H1 (cell line): ENCODE measurements at regions not wholly inside any gene's neighbourhood (a gene's known extent, or its start where the extent isn't known, plus 50 kb on each side); places are given as distances from the start of the nearest gene placed in this dataset.

ENCODE experiments used
- CTCF ChIA-PET: fragments of 300-600 bp; sonication (Branson Sonifier 250); formaldehyde crosslinking; loops from one replicate; lab custom pipeline; 2021; ENCODE audit not compliant: partially characterized antibody; lab: Charles Lee
- POLR2A ChIA-PET: fragments of 300-600 bp; sonication (Branson Sonifier 250); formaldehyde crosslinking; loops from one replicate; lab custom pipeline; 2021; ENCODE audit warnings: inconsistent platforms; ENCODE audit not compliant: partially characterized antibody; lab: Charles Lee
- DNase-seq, 2 experiments: peaks; one replicate each; pipeline versions ENCODE4 v3.0.0 to v3.0.0-alpha.2; 2010 to 2022; ENCODE audit warnings: low spot score in 2 of 2, low read depth in 1 of 2, mixed read lengths in 1 of 2
- FAIRE-seq: peaks from 2 replicates; lab custom pipeline; 2011; peaks lifted over from hg19 to GRCh38; lab: Jason Lieb, UNC
- H2AFZ ChIP-seq: 2 replicates; pipeline ENCODE4 v1.8.1; 2012; ENCODE audit warnings: low read length, inconsistent platforms
- H2AK5ac ChIP-seq: 2 replicates; pipeline ENCODE4 v1.6.1; 2013; ENCODE audit warnings: low read depth, low read length
- H2BK120ac ChIP-seq: replicated peaks from 2 replicates; pipeline ENCODE3; 2013; ENCODE audit warnings: low read depth, low read length, inconsistent platforms
- H2BK12ac ChIP-seq: 2 replicates; pipeline ENCODE4 v1.6.1; 2013; ENCODE audit warnings: low read depth, low read length
- H2BK15ac ChIP-seq: 2 replicates; pipeline ENCODE4 v1.6.1; 2013; ENCODE audit warnings: low read length
- H2BK20ac ChIP-seq: 2 replicates; pipeline ENCODE4 v1.6.1; 2013; ENCODE audit warnings: low read length
- H2BK5ac ChIP-seq: 2 replicates; pipeline ENCODE4 v1.6.1; 2013; ENCODE audit warnings: low read depth, low read length
- H3K14ac ChIP-seq: 2 replicates; pipeline ENCODE4 v1.6.1; 2013; ENCODE audit warnings: inconsistent platforms; ENCODE audit not compliant: insufficient read length
- H3K18ac ChIP-seq: 2 replicates; pipeline ENCODE4 v1.6.1; 2013; ENCODE audit warnings: low read length; ENCODE audit errors: extremely low read depth
- H3K23ac ChIP-seq: 2 replicates; pipeline ENCODE4 v1.6.1; 2013; ENCODE audit warnings: inconsistent platforms; ENCODE audit not compliant: insufficient read length
- H3K23me2 ChIP-seq: 2 replicates; pipeline ENCODE4 v1.6.1; 2013; ENCODE audit warnings: low read depth, low read length
- H3K27ac ChIP-seq: 2 replicates; pipeline ENCODE4 v1.6.1; 2011; ENCODE audit warnings: low read depth, low read length, inconsistent platforms
- H3K27me3 ChIP-seq, 4 experiments: replicated peaks in 1 of 4; 1 replicate in 1 of 4; 2 replicates in 3 of 4; pipeline versions ENCODE4 v1.6.1 to v1.8.1; 2011 to 2013; ENCODE audit warnings: low read length in 3 of 4, mild to moderate bottlenecking in 3 of 4, inconsistent platforms in 2 of 4, mixed read lengths in 2 of 4, moderate library complexity in 1 of 4; ENCODE audit not compliant: control insufficient read depth in 3 of 4, insufficient read depth in 3 of 4; ENCODE audit errors: extremely low read depth in 1 of 4
- H3K36me3 ChIP-seq, 4 experiments: 2 replicates each; pipeline versions ENCODE4 v1.6.1 to v1.8.1; 2011 to 2013; ENCODE audit warnings: mild to moderate bottlenecking in 4 of 4, low read length in 3 of 4, moderate library complexity in 2 of 4, control low read depth in 1 of 4, inconsistent platforms in 1 of 4; ENCODE audit not compliant: insufficient read depth in 4 of 4, control insufficient read depth in 2 of 4
- H3K4ac ChIP-seq: replicated peaks from 2 replicates; pipeline ENCODE3; 2013; ENCODE audit warnings: low read length, low read depth, mixed read lengths, inconsistent platforms; ENCODE audit not compliant: insufficient read length
- H3K4me1 ChIP-seq, 4 experiments: replicated peaks in 1 of 4; 1 replicate in 1 of 4; 2 replicates in 3 of 4; pipeline versions ENCODE4 v1.6.1 to v1.8.1; 2011 to 2013; ENCODE audit warnings: low read length in 3 of 4, inconsistent platforms in 2 of 4, mixed read lengths in 1 of 4; ENCODE audit not compliant: insufficient read depth in 4 of 4, control insufficient read depth in 3 of 4
- H3K4me2 ChIP-seq, 2 experiments: 2 replicates each; pipeline versions ENCODE4 v1.6.1 to v1.8.1; 2011 to 2013; ENCODE audit warnings: low read depth in 2 of 2, low read length in 2 of 2, control low read depth in 1 of 2, inconsistent platforms in 1 of 2, mild to moderate bottlenecking in 1 of 2; ENCODE audit not compliant: insufficient read depth in 1 of 2
- H3K4me3 ChIP-seq, 4 experiments: fragments of 200-600, 300-600 bp in 1 of 4; sonication (generic), shearing (Covaris generic), sonication (Bioruptor Twin) in 1 of 4; 2 replicates each; pipeline versions ENCODE4 v1.5.1 to v1.8.1; 2011 to 2016; ENCODE audit warnings: low read length in 4 of 4, low read depth in 3 of 4, control low read depth in 2 of 4, inconsistent platforms in 2 of 4, mild to moderate bottlenecking in 2 of 4, mixed read lengths in 1 of 4, moderate library complexity in 1 of 4; ENCODE audit not compliant: insufficient read depth in 2 of 4; ENCODE audit errors: extremely low read depth in 1 of 4
- H3K56ac ChIP-seq: replicated peaks from 2 replicates; pipeline ENCODE3; 2013; ENCODE audit warnings: low read depth, mild to moderate bottlenecking, mixed read lengths, low read length, inconsistent platforms; ENCODE audit not compliant: insufficient read length
- H3K79me1 ChIP-seq: 2 replicates; pipeline ENCODE4 v1.6.1; 2013; ENCODE audit warnings: low read depth, low read length, control low read depth
- H3K79me2 ChIP-seq, 2 experiments: 2 replicates each; pipeline versions ENCODE4 v1.6.1 to v1.8.1; 2012 to 2013; ENCODE audit warnings: low read length in 2 of 2, mild to moderate bottlenecking in 2 of 2, inconsistent platforms in 1 of 2; ENCODE audit not compliant: insufficient read depth in 2 of 2, control insufficient read depth in 1 of 2
- H3K9ac ChIP-seq, 4 experiments: replicated peaks in 1 of 4; 1 replicate in 1 of 4; 2 replicates in 3 of 4; pipeline versions ENCODE4 v1.6.1 to v1.8.1; 2011 to 2013; ENCODE audit warnings: low read depth in 3 of 4, low read length in 3 of 4, control low read depth in 2 of 4, mild to moderate bottlenecking in 2 of 4, moderate library complexity in 2 of 4, inconsistent platforms in 1 of 4; ENCODE audit errors: extremely low read depth in 1 of 4
- H3K9me3 ChIP-seq, 2 experiments: 2 replicates each; pipeline versions ENCODE4 v1.6.1 to v1.8.1; 2012 to 2013; ENCODE audit warnings: mild to moderate bottlenecking in 2 of 2, moderate library complexity in 2 of 2, control low read depth in 1 of 2, inconsistent platforms in 1 of 2, low read depth in 1 of 2, low read length in 1 of 2, mixed read lengths in 1 of 2; ENCODE audit not compliant: insufficient read depth in 2 of 2
- H4K20me1 ChIP-seq, 2 experiments: replicated peaks in 1 of 2; 2 replicates each; pipeline versions ENCODE3 to v1.8.1; 2011 to 2013; ENCODE audit warnings: inconsistent platforms in 2 of 2, low read length in 2 of 2, mild to moderate bottlenecking in 1 of 2; ENCODE audit not compliant: insufficient read depth in 2 of 2, control insufficient read depth in 1 of 2
- H4K5ac ChIP-seq: 2 replicates; pipeline ENCODE4 v1.6.1; 2013; ENCODE audit warnings: low read length, low read depth, mixed read lengths, inconsistent platforms; ENCODE audit not compliant: insufficient read length
- H4K8ac ChIP-seq: 2 replicates; pipeline ENCODE4 v1.8.0; 2013; ENCODE audit warnings: mild to moderate bottlenecking, moderate library complexity, low read length, inconsistent platforms; ENCODE audit not compliant: insufficient read depth; ENCODE audit errors: extremely low read depth
- H4K91ac ChIP-seq: replicated peaks from 2 replicates; pipeline ENCODE3; 2013; ENCODE audit warnings: low read length, mixed read lengths, inconsistent platforms; ENCODE audit not compliant: insufficient read length
- CBX5 ChIP-seq: fragments of 300-800, 300-1000 bp; sonication (generic); IDR thresholded peaks from 2 replicates; pipeline ENCODE4 v1.7.1; 2016; ENCODE audit warnings: antibody characterized with exemption, low read length, low read depth
- CREB1 ChIP-seq: IDR thresholded peaks from 2 replicates; pipeline ENCODE4 v1.6.1; 2012; ENCODE audit warnings: inconsistent platforms
- EGR1 ChIP-seq: IDR thresholded peaks from 2 replicates; pipeline ENCODE4 v1.6.1; 2011; ENCODE audit warnings: low read depth, low read length, borderline replicate concordance
- JUN ChIP-seq: IDR thresholded peaks from 2 replicates; pipeline ENCODE4 v1.6.1; 2011; ENCODE audit warnings: low read depth, mild to moderate bottlenecking, improper control_type of control experiment, low read length
- POLR2A ChIP-seq, 2 experiments: IDR thresholded peaks; 1 replicate in 1 of 2; 2 replicates in 1 of 2; pipeline ENCODE4 v1.6.1; 2011; ENCODE audit warnings: low read depth in 2 of 2, low read length in 2 of 2, mild to moderate bottlenecking in 2 of 2; ENCODE audit errors: control extremely low read depth in 1 of 2
- POLR2AphosphoS5 ChIP-seq: IDR thresholded peaks from 2 replicates; pipeline ENCODE4 v1.6.1; 2011; ENCODE audit warnings: low read depth, low read length
- POU5F1 ChIP-seq: IDR thresholded peaks from 2 replicates; pipeline ENCODE4 v1.6.1; 2011; ENCODE audit warnings: low read depth, mild to moderate bottlenecking, low read length, moderate library complexity
- RAD21 ChIP-seq, 2 experiments: IDR thresholded peaks in 1 of 2; conservative IDR thresholded peaks in 1 of 2; 2 replicates each; pipeline ENCODE4 v1.6.1; 2011; ENCODE audit warnings: low read depth in 2 of 2, low read length in 2 of 2, improper control_type of control experiment in 1 of 2, inconsistent platforms in 1 of 2, mild to moderate bottlenecking in 1 of 2, moderate library complexity in 1 of 2
- SAP30 ChIP-seq: fragments of 300-600 bp; sonication (generic); IDR thresholded peaks from 2 replicates; pipeline ENCODE4 v1.7.1; 2012; ENCODE audit warnings: low read length, moderate library complexity, mild to moderate bottlenecking, inconsistent platforms; ENCODE audit not compliant: insufficient read depth, insufficient replicate concordance
- SP1 ChIP-seq: IDR thresholded peaks from 2 replicates; pipeline ENCODE4 v1.6.1; 2011; ENCODE audit warnings: low read depth, low read length
- SP2 ChIP-seq: IDR thresholded peaks from 2 replicates; pipeline ENCODE4 v1.6.1; 2012; ENCODE audit warnings: mild to moderate bottlenecking, low read length, inconsistent platforms
- SP4 ChIP-seq: IDR thresholded peaks from 2 replicates; pipeline ENCODE4 v1.6.1; 2012; ENCODE audit warnings: low read length, inconsistent platforms
- WGBS, 2 experiments: shearing (Covaris generic) in 1 of 2; methylation state at CpG; one replicate each; pipeline versions ENCODE4 v1.1.6 to v1.1.7; 2013 to 2015; ENCODE audit warnings: low lambda C conversion rate in 2 of 2, mixed read lengths in 2 of 2, inconsistent platforms in 1 of 2, low coverage in 1 of 2, missing lambda C conversion rate in 1 of 2; ENCODE audit not compliant: insufficient replicate concordance in 2 of 2, insufficient coverage in 1 of 2, insufficient read length in 1 of 2; ENCODE audit errors: extremely low coverage in 1 of 2, missing lambda C conversion rate in 1 of 2; 5-methylcytosine and 5-hydroxymethylcytosine counted together
- TF ChIP-seq, protein P1 (sequence below): IDR thresholded peaks from 2 replicates; pipeline ENCODE4 v1.6.1; 2012; ENCODE audit warnings: low read length, inconsistent platforms
- TF ChIP-seq, protein P2 (sequence below): IDR thresholded peaks from 2 replicates; pipeline ENCODE4 v1.6.1; 2012; ENCODE audit warnings: inconsistent platforms

- Histone ChIP-seq H3K4ac (no peak overlapping the region), H3K36me3 (no peaks in the 10 kb centered on the region), H4K20me1 (no peaks in the 10 kb centered on the region), H3K4me3 (no peak overlapping the region), H3K27ac (no peak overlapping the region), H3K79me1 (no peaks in the 10 kb centered on the region), H4K91ac (no peak overlapping the region), H2BK5ac (no peak overlapping the region), H3K4me2 (no peak overlapping the region), H3K27me3 (no peaks in the 10 kb centered on the region), H3K56ac (no peak overlapping the region), H2AK5ac (no peak overlapping the region), H2BK15ac (no peak overlapping the region), H4K5ac (no peak overlapping the region), H2BK12ac (no peak overlapping the region), H3K23ac (no peak overlapping the region), H2BK20ac (no peak overlapping the region), H3K14ac (no peak overlapping the region), H2BK120ac (no peak overlapping the region), H3K23me2 (no peaks in the 10 kb centered on the region), H3K9ac (no peak overlapping the region), H3K79me2 (no peaks in the 10 kb centered on the region), H4K8ac (no peak overlapping the region), H2AFZ (no peak overlapping the region), H3K18ac (no peak overlapping the region), H3K9me3 (no peaks in the 10 kb centered on the region), H3K4me1 (no peaks in the 10 kb centered on the region)
- ChIA-PET CTCF (interaction anchor here (4.7 kb wide), 1 partner anchor 12 kb away, joined by 20 read pairs; no protein-coding TSS in a partner anchor), POLR2A (no interaction called here)
- FAIRE-seq (no peak), DNase-seq (no peak)
- 77% methylated on average over 1 of the region's 1 CpG; no CpG with 5 or more reads in 1 of the 2 experiments for WGBS, 2 experiments
- no peak for TF ChIP-seq CBX5
- no peak for TF ChIP-seq POLR2AphosphoS5
- TF ChIP-seq, protein P1, sequence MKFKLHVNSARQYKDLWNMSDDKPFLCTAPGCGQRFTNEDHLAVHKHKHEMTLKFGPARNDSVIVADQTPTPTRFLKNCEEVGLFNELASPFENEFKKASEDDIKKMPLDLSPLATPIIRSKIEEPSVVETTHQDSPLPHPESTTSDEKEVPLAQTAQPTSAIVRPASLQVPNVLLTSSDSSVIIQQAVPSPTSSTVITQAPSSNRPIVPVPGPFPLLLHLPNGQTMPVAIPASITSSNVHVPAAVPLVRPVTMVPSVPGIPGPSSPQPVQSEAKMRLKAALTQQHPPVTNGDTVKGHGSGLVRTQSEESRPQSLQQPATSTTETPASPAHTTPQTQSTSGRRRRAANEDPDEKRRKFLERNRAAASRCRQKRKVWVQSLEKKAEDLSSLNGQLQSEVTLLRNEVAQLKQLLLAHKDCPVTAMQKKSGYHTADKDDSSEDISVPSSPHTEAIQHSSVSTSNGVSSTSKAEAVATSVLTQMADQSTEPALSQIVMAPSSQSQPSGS = no peak
- no peak for TF ChIP-seq SP4
- TF ChIP-seq POU5F1 = no peak
- TF ChIP-seq POLR2A (IDR thresholded peaks at IDR 0.05; ENCODE audit: control extremely low read depth in 1 of 2, low read depth in 2 of 2, low read length in 2 of 2) = no peak
- TF ChIP-seq SAP30 = no peak
- TF ChIP-seq, protein P2, sequence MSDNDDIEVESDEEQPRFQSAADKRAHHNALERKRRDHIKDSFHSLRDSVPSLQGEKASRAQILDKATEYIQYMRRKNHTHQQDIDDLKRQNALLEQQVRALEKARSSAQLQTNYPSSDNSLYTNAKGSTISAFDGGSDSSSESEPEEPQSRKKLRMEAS = no peak
- TF ChIP-seq EGR1 = no peak
- TF ChIP-seq SP2 = no peak
- no peak for TF ChIP-seq JUN
- TF ChIP-seq CREB1 = no peak
- no peak for TF ChIP-seq RAD21 (IDR thresholded peaks at IDR 0.05 in 1 of 2, conservative IDR thresholded peaks at IDR 0.05 in 1 of 2; ENCODE audit: low read depth in 2 of 2, low read length in 2 of 2)
- no peak for TF ChIP-seq SP1
These were observed 101.5 kb upstream of the KL start for GRCh38 chr13:32914686-32915085.
